ENCODE measurements at regions not wholly inside any gene's neighbourhood (a gene's known extent, or its start where the extent isn't known, plus 50 kb on each side); places are given as distances from the start of the nearest gene placed in this dataset.

DNA sequence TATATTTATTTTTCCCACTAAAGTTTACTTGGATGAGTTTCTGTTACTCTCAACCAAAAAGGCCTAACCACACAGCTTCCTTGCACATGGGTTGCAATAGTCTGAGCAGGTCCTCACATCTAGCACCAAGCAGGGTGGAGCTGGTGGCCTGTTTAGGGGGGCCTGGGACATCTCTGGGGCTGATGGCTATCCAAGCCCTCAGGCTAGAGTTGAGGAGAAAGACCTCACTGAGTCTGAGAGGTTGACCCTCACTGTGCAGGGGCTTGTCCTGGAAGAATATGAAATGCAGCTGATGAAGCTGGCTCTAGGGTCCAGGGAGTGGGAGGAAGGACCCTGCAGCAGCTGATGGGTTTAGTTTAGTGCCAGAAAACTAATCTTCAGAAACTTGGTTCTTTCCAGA is 217.1 kb upstream of the MVB12B start:
- TF ChIP-seq, protein P1, sequence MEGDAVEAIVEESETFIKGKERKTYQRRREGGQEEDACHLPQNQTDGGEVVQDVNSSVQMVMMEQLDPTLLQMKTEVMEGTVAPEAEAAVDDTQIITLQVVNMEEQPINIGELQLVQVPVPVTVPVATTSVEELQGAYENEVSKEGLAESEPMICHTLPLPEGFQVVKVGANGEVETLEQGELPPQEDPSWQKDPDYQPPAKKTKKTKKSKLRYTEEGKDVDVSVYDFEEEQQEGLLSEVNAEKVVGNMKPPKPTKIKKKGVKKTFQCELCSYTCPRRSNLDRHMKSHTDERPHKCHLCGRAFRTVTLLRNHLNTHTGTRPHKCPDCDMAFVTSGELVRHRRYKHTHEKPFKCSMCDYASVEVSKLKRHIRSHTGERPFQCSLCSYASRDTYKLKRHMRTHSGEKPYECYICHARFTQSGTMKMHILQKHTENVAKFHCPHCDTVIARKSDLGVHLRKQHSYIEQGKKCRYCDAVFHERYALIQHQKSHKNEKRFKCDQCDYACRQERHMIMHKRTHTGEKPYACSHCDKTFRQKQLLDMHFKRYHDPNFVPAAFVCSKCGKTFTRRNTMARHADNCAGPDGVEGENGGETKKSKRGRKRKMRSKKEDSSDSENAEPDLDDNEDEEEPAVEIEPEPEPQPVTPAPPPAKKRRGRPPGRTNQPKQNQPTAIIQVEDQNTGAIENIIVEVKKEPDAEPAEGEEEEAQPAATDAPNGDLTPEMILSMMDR (IDR thresholded peaks at IDR 0.05 in 4 of 5, conservative IDR thresholded peaks at IDR 0.05 in 1 of 5) = no peak
- no peak for TF ChIP-seq POLR2A (IDR thresholded peaks at IDR 0.05)

Measured in gastrocnemius medialis (tissue), 4 donors.